ENCODE measurements at regions not wholly inside any gene's neighbourhood (a gene's known extent, or its start where the extent isn't known, plus 50 kb on each side); places are given as distances from the start of the nearest gene placed in this dataset.

DNA sequence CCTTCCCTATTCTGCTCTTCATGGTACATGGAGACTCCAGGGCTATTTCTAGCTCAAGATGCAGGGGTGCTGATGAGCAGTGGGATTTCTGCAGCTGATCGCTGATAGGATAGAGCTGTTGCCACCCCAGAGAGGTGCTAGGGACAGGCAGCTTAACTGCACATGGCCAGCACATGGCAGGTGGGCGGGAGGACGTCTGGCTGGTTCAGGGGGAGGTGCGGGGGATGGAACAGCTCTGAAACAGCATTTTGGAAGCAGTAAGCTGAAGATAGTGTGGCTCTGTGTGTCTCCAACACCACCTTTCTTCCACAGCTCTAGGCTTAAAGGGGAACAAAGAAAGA, 151.9 kb upstream of the PELI1 start:
- TF ChIP-seq, protein P1, sequence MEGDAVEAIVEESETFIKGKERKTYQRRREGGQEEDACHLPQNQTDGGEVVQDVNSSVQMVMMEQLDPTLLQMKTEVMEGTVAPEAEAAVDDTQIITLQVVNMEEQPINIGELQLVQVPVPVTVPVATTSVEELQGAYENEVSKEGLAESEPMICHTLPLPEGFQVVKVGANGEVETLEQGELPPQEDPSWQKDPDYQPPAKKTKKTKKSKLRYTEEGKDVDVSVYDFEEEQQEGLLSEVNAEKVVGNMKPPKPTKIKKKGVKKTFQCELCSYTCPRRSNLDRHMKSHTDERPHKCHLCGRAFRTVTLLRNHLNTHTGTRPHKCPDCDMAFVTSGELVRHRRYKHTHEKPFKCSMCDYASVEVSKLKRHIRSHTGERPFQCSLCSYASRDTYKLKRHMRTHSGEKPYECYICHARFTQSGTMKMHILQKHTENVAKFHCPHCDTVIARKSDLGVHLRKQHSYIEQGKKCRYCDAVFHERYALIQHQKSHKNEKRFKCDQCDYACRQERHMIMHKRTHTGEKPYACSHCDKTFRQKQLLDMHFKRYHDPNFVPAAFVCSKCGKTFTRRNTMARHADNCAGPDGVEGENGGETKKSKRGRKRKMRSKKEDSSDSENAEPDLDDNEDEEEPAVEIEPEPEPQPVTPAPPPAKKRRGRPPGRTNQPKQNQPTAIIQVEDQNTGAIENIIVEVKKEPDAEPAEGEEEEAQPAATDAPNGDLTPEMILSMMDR (IDR thresholded peaks at IDR 0.05; ENCODE audit: control extremely low read depth in 1 of 3, insufficient read depth in 1 of 3, low read depth in 1 of 3, low read length in 3 of 3), result no peak
- TF ChIP-seq SP1 (IDR thresholded peaks at IDR 0.05; ENCODE audit: low read depth, low read length), result no peak
- TF ChIP-seq POLR2A (IDR thresholded peaks at IDR 0.05; ENCODE audit: control extremely low read depth in 1 of 2, low read depth in 2 of 2, low read length in 2 of 2), result no peak

Data from H1 (cell line).